Progenitor cell of endocrine pancreas (in vitro differentiated cells): ENCODE measurements at regions not wholly inside any gene's neighbourhood (a gene's known extent, or its start where the extent isn't known, plus 50 kb on each side); places are given as distances from the start of the nearest gene placed in this dataset.

Experiments used
- DNase-seq: peaks from one replicate; pipeline ENCODE4 v3.0.0; 2021; ENCODE audit warnings: low spot score; ENCODE audit not compliant: unreplicated experiment
- H3K27ac Mint-ChIP-seq: 2 replicates; pipeline ENCODE4 v1.8.0; 2021; ENCODE audit warnings: mild to moderate bottlenecking, moderate library complexity, mixed read lengths
- H3K27me3 Mint-ChIP-seq: 2 replicates; pipeline ENCODE4 v1.8.0; 2021; ENCODE audit warnings: mixed read lengths
- H3K36me3 Mint-ChIP-seq: 2 replicates; pipeline ENCODE4 v1.8.0; 2022; ENCODE audit warnings: mixed read lengths; ENCODE audit not compliant: insufficient read depth
- H3K4me1 Mint-ChIP-seq: 2 replicates; pipeline ENCODE4 v1.8.0; 2021; ENCODE audit warnings: low read depth, mixed read lengths
- H3K4me3 Mint-ChIP-seq: 2 replicates; pipeline ENCODE4 v1.8.0; 2021; ENCODE audit warnings: low read depth, mild to moderate bottlenecking, moderate library complexity, mixed read lengths
- H3K9me3 Mint-ChIP-seq: 2 replicates; pipeline ENCODE4 v1.8.0; 2021; ENCODE audit warnings: low read depth, mixed read lengths
- TF ChIP-seq, protein P1 (sequence below): fragments of 200-600 bp; sonication (generic); IDR thresholded peaks from one replicate; pipeline ENCODE4 v1.5.0; 2021; ENCODE audit warnings: antibody characterized with exemption, mild to moderate bottlenecking; ENCODE audit not compliant: unreplicated experiment

DNA sequence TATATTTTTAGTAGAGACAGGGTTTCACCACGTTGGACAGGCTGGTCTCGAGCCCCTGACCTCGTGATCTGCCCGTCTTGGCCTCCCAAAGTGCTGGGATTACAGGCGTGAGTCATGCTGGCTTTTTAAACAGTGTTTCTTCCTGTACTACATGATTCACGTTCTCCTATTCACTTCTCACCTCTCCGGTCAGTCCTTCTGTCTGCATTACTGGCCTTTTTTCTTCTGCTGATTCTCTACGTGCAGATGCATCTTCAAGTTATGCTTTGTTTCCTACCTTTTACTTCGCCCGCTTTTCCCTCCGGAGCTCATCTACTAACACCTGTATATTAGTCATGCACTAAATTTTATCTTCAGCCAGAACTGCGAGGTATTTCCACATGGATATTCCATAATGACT, 296.2 kb upstream of the FLRT2 start:
- H3K4me3 Mint-ChIP-seq = no peak overlapping the region
- no peak overlapping the region for H3K27ac Mint-ChIP-seq
- no peaks in the 10 kb centered on the region for H3K27me3 Mint-ChIP-seq
- TF ChIP-seq, protein P1, sequence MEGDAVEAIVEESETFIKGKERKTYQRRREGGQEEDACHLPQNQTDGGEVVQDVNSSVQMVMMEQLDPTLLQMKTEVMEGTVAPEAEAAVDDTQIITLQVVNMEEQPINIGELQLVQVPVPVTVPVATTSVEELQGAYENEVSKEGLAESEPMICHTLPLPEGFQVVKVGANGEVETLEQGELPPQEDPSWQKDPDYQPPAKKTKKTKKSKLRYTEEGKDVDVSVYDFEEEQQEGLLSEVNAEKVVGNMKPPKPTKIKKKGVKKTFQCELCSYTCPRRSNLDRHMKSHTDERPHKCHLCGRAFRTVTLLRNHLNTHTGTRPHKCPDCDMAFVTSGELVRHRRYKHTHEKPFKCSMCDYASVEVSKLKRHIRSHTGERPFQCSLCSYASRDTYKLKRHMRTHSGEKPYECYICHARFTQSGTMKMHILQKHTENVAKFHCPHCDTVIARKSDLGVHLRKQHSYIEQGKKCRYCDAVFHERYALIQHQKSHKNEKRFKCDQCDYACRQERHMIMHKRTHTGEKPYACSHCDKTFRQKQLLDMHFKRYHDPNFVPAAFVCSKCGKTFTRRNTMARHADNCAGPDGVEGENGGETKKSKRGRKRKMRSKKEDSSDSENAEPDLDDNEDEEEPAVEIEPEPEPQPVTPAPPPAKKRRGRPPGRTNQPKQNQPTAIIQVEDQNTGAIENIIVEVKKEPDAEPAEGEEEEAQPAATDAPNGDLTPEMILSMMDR = no peak
- H3K4me1 Mint-ChIP-seq = peaks cover 8% of the 10 kb centered on the region
- H3K9me3 Mint-ChIP-seq = peaks cover 19% of the 10 kb centered on the region
- peaks cover 3% of the 10 kb centered on the region for H3K36me3 Mint-ChIP-seq
- no peak for DNase-seq

DNA sequence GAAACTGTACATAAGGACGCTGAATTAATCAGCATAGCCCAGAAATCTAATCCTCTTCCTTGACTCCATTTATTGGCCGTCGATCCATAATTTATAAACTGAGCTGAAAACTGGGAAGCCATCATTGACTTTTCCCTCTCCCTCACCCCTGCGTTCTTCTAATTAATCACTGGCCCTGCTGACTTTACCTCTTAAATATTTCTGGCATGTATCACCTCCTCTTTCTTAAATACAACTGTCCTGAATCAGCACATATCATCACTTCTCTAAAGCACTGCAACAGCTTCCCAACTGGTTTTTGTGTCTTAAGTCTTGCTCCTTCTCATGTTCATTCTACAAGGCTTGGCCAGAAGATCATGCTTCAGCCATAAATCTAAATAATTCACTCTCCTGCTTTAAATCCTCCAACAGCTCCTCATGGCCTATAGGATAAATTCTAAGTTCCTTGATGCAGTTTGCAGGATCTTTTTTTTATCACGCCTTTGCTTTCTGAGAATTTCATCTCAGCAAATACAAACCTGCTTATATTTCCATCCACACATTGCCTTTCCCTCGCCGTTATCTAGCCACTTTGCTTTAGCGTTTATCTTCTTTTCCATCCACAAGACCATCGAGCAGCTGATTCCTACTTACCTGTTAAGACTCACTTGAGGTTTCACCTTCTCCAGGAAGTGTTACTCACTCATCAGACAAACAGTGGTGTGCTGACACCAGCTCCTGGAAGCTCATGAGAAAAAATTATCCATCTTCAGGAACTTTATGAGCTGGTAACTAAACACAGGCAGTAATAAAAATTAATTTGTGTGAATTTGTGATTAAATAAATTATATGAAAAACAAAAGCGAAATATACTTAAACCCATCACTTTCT, 295.6 kb upstream of the FLRT2 start:
- H3K27ac Mint-ChIP-seq = no peak overlapping the region
- TF ChIP-seq, protein P1 = no peak
- H3K4me3 Mint-ChIP-seq = no peak overlapping the region
- no peak for DNase-seq
- H3K36me3 Mint-ChIP-seq = peaks cover 3% of the 10 kb centered on the region
- H3K4me1 Mint-ChIP-seq = peaks cover 8% of the 10 kb centered on the region
- peaks cover 19% of the 10 kb centered on the region for H3K9me3 Mint-ChIP-seq
- no peaks in the 10 kb centered on the region for H3K27me3 Mint-ChIP-seq

DNA sequence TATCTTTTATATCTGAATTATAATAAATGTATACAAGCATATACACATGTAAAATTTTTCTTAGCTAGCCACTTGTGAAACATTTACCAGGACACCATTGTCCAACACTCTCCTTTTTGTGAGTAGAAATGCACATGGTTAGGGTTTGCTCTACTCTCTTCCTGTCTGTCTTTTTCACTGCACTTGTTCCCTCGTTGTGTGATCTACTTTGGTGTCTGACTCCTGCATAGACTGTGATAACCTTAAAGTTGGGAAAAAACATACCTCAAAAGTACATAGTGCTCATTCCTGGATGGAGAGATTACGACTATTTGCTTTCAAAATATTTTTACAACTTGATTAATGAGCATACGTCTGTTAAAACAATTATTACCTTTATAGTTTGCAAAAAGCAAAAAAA, 294.1 kb upstream of the FLRT2 start:
- H3K9me3 Mint-ChIP-seq = peaks cover 11% of the 10 kb centered on the region

DNA sequence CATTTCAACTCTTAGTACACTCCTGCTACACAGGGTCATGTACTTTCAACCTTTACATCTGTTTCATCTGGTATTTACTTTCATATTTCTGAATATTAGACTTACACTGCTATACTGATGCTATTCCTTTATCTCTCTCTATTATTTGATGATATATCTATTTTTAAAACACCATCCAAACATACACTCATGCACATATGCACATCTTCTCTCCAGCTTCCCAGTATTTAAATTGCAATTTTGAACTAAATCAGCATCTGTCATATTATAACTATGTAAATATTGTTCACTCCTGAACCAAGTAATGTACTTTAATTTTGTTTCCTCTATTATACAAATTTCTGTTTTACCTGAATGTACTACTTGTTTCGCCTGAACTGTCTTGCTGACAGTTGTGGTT, 293.6 kb upstream of the FLRT2 start:
- TF ChIP-seq, protein P1 = no peak
- peaks cover 7% of the 10 kb centered on the region for H3K9me3 Mint-ChIP-seq
- no peak overlapping the region for H3K4me3 Mint-ChIP-seq
- H3K27me3 Mint-ChIP-seq = no peaks in the 10 kb centered on the region
- H3K4me1 Mint-ChIP-seq = peaks cover 8% of the 10 kb centered on the region
- H3K27ac Mint-ChIP-seq = no peak overlapping the region
- DNase-seq = no peak
- peaks cover 2% of the 10 kb centered on the region for H3K36me3 Mint-ChIP-seq

More for the DNA sequence above, 294.1 kb upstream of the FLRT2 start:
- Mint-ChIP-seq H3K27ac (no peak overlapping the region), H3K27me3 (no peaks in the 10 kb centered on the region), H3K36me3 (peaks cover 3% of the 10 kb centered on the region), H3K4me3 (no peak overlapping the region), H3K4me1 (peaks cover 8% of the 10 kb centered on the region)
- no peak for DNase-seq
- TF ChIP-seq, protein P1 = no peak

DNA sequence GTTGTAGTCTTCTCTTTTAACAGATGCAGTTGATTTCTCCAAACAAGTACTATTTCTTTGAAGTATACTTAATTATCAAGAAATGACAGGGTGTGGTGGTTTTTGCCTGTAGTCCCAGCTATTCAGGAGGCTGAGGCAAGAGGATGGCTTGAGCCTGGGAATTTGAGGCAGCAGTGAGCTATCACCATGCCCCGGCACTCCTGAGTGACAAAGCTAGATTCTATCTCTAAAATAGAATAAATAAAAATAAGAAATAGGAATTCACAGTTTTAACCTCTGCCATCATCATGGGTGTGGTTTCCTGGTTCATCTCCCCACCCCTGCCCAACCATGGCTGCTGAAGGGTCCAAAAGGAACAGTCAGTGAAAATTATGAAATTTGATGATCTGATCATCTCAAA, 290.2 kb upstream of the FLRT2 start:
- Mint-ChIP-seq H3K27ac (no peak overlapping the region), H3K27me3 (no peaks in the 10 kb centered on the region), H3K9me3 (no peaks in the 10 kb centered on the region), H3K4me1 (peaks cover 3% of the 10 kb centered on the region), H3K36me3 (no peaks in the 10 kb centered on the region), H3K4me3 (no peak overlapping the region)
- no peak for DNase-seq
- TF ChIP-seq, protein P1 = no peak
